GM18870 (cell line): ENCODE measurements at regions not wholly inside any gene's neighbourhood (a gene's known extent, or its start where the extent isn't known, plus 50 kb on each side); places are given as distances from the start of the nearest gene placed in this dataset.

Experiments used
- ATAC-seq: cut with Tn5 transposase; IDR thresholded peaks from one replicate; pipeline ENCODE4 v1.9.1; 2021; ENCODE audit warnings: moderate library complexity; ENCODE audit not compliant: unreplicated experiment

GRCh38 chr3:157746391-157746790 is 243.2 kb upstream of the VEPH1 start:
- no peak for ATAC-seq

GRCh38 chr3:157741607-157742006 is 238.4 kb upstream of the VEPH1 start:
- ATAC-seq = no peak

- no peak for ATAC-seq
These were observed 235.2 kb upstream of the VEPH1 start for GRCh38 chr3:157738441-157738840.

- ATAC-seq = no peak
These were observed 215.6 kb upstream of the VEPH1 start for GRCh38 chr3:157718800-157719199.

GRCh38 chr3:157713101-157713500 is 209.9 kb upstream of the VEPH1 start:
- no peak for ATAC-seq

- ATAC-seq = no peak
These were observed 202.0 kb upstream of the VEPH1 start for GRCh38 chr3:157705258-157705657.

- ATAC-seq = no peak
These were observed 197.2 kb upstream of the VEPH1 start for GRCh38 chr3:157700405-157700804.

- no peak for ATAC-seq
These were observed 192.4 kb upstream of the VEPH1 start for GRCh38 chr3:157695586-157695985.

GRCh38 chr3:157695103-157695502 is 191.9 kb upstream of the VEPH1 start:
- no peak for ATAC-seq

GRCh38 chr3:157693762-157694161 is 190.5 kb upstream of the VEPH1 start:
- ATAC-seq = no peak

- ATAC-seq = no peak
These were observed 189.3 kb upstream of the VEPH1 start for GRCh38 chr3:157692468-157692867.

GRCh38 chr3:157683668-157684067 is 180.5 kb upstream of the VEPH1 start:
- no peak for ATAC-seq

GRCh38 chr3:157672061-157672460 is 168.8 kb upstream of the VEPH1 start:
- ATAC-seq = no peak

GRCh38 chr3:157671656-157672055 is 168.4 kb upstream of the VEPH1 start:
- ATAC-seq = no peak

GRCh38 chr3:157669416-157669815 is 166.2 kb upstream of the VEPH1 start:
- ATAC-seq = no peak

GRCh38 chr3:157667493-157667892 is 164.3 kb upstream of the VEPH1 start:
- ATAC-seq = no peak

- no peak for ATAC-seq
These were observed 159.0 kb upstream of the VEPH1 start for GRCh38 chr3:157662171-157662570.

GRCh38 chr3:157660847-157661246 is 157.6 kb upstream of the VEPH1 start:
- no peak for ATAC-seq

- no peak for ATAC-seq
These were observed 149.2 kb upstream of the VEPH1 start for GRCh38 chr3:157652366-157652765.

GRCh38 chr3:157650699-157651098 is 147.5 kb upstream of the VEPH1 start:
- ATAC-seq = no peak

- no peak for ATAC-seq
These were observed 147.0 kb upstream of the VEPH1 start for GRCh38 chr3:157650172-157650571.

- ATAC-seq = no peak
These were observed 146.3 kb upstream of the VEPH1 start for GRCh38 chr3:157649511-157649910.

GRCh38 chr3:157647820-157648219 is 144.6 kb upstream of the VEPH1 start:
- ATAC-seq = no peak
